ENCODE measurements at regions not wholly inside any gene's neighbourhood (a gene's known extent, or its start where the extent isn't known, plus 50 kb on each side); places are given as distances from the start of the nearest gene placed in this dataset.

DNA sequence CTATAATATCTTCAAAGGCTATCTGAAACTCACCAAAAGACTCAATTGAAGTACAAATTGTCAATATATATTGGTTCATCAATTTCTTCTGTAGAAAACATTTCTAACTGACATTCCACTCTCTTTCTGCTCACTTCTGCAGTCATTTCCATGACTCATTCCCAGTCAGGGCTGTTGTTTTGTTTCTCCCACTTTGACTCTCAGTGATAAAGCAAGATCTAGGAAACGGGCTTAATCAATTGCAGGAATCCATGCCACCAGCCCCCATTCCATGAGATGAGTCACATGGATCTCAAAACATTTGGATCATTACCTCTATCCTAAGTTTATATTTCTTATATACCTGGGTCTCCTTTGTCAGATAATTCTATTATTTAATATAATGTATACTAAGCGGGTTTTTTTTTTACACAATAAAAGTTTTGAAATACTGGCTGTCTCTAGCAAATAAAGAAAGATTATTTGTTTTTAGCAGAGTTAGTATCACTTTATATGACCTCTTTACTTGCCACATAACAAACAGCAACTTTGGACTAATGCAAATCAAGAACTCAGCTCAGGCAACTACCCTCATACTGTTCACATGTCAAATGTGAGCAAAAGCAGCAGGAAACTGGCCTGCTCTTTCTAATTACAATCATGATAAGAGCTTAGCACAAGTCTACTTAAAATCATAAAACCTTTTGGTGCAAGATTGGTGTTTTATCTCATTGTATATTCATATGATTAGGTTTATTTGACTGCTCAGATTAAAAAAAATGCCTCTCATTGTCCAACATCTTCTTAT lies 251.1 kb upstream of the PIK3C3 start:
- Histone ChIP-seq H3K9ac (ENCODE audit: low read length) (no peak overlapping the region), H3K4me2 (ENCODE audit: low read depth, low read length, poor library complexity, severe bottlenecking) (no peak overlapping the region), H3K36me3 (ENCODE audit: low read length) (no peaks in the 10 kb centered on the region), H4K20me1 (ENCODE audit: low read depth, low read length) (no peaks in the 10 kb centered on the region), H3K27ac (ENCODE audit: low read depth, low read length) (no peak overlapping the region), H3K27me3 (ENCODE audit: low read length) (no peaks in the 10 kb centered on the region), H3F3A (ENCODE audit: insufficient read depth) (no peaks in the 10 kb centered on the region), H3K79me2 (ENCODE audit: insufficient read depth, low read length) (no peaks in the 10 kb centered on the region), H3K9me2 (replicated peaks; ENCODE audit: insufficient read depth, low read length) (0 out of 2 replicates have a peak, but pooled peaks cover 3% of the 10 kb centered on the region), H3K9me3 (ENCODE audit: insufficient read depth, low read length) (no peaks in the 10 kb centered on the region), H3K4me3 (ENCODE audit: insufficient read depth, low read length, poor library complexity, severe bottlenecking) (no peak overlapping the region), H2AFZ (ENCODE audit: low read depth, low read length, severe bottlenecking) (no peak overlapping the region)
- TF ChIP-seq EZH2phosphoT487 (conservative IDR thresholded peaks at IDR 0.05; ENCODE audit: low read length): no peak
- TF ChIP-seq, protein P1, sequence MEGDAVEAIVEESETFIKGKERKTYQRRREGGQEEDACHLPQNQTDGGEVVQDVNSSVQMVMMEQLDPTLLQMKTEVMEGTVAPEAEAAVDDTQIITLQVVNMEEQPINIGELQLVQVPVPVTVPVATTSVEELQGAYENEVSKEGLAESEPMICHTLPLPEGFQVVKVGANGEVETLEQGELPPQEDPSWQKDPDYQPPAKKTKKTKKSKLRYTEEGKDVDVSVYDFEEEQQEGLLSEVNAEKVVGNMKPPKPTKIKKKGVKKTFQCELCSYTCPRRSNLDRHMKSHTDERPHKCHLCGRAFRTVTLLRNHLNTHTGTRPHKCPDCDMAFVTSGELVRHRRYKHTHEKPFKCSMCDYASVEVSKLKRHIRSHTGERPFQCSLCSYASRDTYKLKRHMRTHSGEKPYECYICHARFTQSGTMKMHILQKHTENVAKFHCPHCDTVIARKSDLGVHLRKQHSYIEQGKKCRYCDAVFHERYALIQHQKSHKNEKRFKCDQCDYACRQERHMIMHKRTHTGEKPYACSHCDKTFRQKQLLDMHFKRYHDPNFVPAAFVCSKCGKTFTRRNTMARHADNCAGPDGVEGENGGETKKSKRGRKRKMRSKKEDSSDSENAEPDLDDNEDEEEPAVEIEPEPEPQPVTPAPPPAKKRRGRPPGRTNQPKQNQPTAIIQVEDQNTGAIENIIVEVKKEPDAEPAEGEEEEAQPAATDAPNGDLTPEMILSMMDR (IDR thresholded peaks at IDR 0.05; ENCODE audit: insufficient read depth, low read length, poor library complexity, severe bottlenecking): no peak

DNA sequence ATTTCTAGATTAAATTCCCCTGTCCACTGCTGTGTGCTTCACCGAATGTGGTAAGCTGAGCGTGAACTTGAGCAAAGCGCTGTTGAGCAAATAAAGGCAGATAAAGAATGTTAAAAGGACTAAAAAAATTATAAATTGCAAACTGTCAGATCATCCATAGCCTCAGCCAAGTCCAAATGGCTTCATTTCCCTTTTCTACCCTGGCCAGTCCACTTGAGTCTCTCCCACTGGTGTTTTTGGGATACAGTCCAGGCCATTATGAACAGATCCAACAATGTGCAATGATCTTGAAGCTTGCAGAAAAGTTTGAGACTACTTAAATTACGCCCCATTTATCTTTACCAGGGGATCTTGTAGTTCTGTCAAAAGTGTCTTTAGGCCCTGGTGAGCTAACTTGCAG lies 254.6 kb upstream of the PIK3C3 start:
- Histone ChIP-seq H4K20me1 (ENCODE audit: low read depth, low read length) (no peaks in the 10 kb centered on the region), H3K4me3 (ENCODE audit: insufficient read depth, low read length, poor library complexity, severe bottlenecking) (no peak overlapping the region), H3K27me3 (ENCODE audit: low read length) (no peaks in the 10 kb centered on the region), H3K4me2 (ENCODE audit: low read depth, low read length, poor library complexity, severe bottlenecking) (no peak overlapping the region), H3K9me2 (replicated peaks; ENCODE audit: insufficient read depth, low read length) (0 out of 2 replicates have a peak, but pooled peaks cover 3% of the 10 kb centered on the region), H3K27ac (ENCODE audit: low read depth, low read length) (no peak overlapping the region), H3K79me2 (ENCODE audit: insufficient read depth, low read length) (no peaks in the 10 kb centered on the region), H3F3A (ENCODE audit: insufficient read depth) (no peaks in the 10 kb centered on the region), H3K9ac (ENCODE audit: low read length) (no peak overlapping the region), H3K9me3 (ENCODE audit: insufficient read depth, low read length) (no peaks in the 10 kb centered on the region), H3K36me3 (ENCODE audit: low read length) (no peaks in the 10 kb centered on the region), H2AFZ (ENCODE audit: low read depth, low read length, severe bottlenecking) (no peak overlapping the region)
- no peak for TF ChIP-seq EZH2phosphoT487 (conservative IDR thresholded peaks at IDR 0.05; ENCODE audit: low read length)

DNA sequence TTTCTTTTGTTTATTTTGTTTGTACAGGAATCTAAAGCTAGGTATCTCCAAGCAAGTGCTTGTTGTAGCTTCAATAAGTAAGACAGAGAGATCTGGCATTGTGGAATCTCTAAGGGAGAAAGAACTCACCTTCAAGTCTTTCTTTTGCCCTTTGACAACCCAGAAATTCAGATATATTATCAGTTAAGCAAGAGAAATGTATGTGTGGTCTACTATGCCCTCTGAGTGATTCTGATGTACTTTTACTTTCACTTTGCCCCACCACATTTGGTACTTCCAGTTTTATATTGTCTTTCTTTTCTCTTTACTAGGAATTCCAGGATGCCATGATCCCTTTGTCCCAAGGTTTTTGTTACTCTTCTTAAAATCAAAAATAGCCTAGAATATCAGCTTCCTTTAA lies 259.6 kb upstream of the PIK3C3 start:
- Histone ChIP-seq H2AFZ (ENCODE audit: low read depth, low read length, severe bottlenecking) (no peak overlapping the region), H3K36me3 (ENCODE audit: low read length) (no peaks in the 10 kb centered on the region), H3K4me3 (ENCODE audit: insufficient read depth, low read length, poor library complexity, severe bottlenecking) (no peak overlapping the region)

More for the DNA sequence above, 259.6 kb upstream of the PIK3C3 start:
- H3K9ac ChIP-seq (ENCODE audit: low read length): no peak overlapping the region
- no peak overlapping the region for H3K27ac ChIP-seq (ENCODE audit: low read depth, low read length)
- no peak for TF ChIP-seq EZH2phosphoT487 (conservative IDR thresholded peaks at IDR 0.05; ENCODE audit: low read length)
- TF ChIP-seq, protein P1 (IDR thresholded peaks at IDR 0.05; ENCODE audit: insufficient read depth, low read length, poor library complexity, severe bottlenecking): no peak
- H3K4me2 ChIP-seq (ENCODE audit: low read depth, low read length, poor library complexity, severe bottlenecking): no peak overlapping the region
- no peaks in the 10 kb centered on the region for H3K27me3 ChIP-seq (ENCODE audit: low read length)
- H3F3A ChIP-seq (ENCODE audit: insufficient read depth): no peaks in the 10 kb centered on the region
- H4K20me1 ChIP-seq (ENCODE audit: low read depth, low read length): no peaks in the 10 kb centered on the region
- H3K9me3 ChIP-seq (ENCODE audit: insufficient read depth, low read length): no peaks in the 10 kb centered on the region
- H3K79me2 ChIP-seq (ENCODE audit: insufficient read depth, low read length): no peaks in the 10 kb centered on the region
- H3K9me2 ChIP-seq (replicated peaks; ENCODE audit: insufficient read depth, low read length): 0 out of 2 replicates have a peak, but pooled peaks cover under 1% of the 10 kb centered on the region

Measured in SU-DHL-6 (cell line).